HG02938 (cell line): ENCODE measurements at regions not wholly inside any gene's neighbourhood (a gene's known extent, or its start where the extent isn't known, plus 50 kb on each side); places are given as distances from the start of the nearest gene placed in this dataset.
"Not testable (repeated sequence)": the region's sequence is repeated elsewhere in the genome, so short reads cannot be mapped to it uniquely, and the experiment has no call there.

Source experiments
- ATAC-seq: cut with Tn5 transposase; IDR thresholded peaks from one replicate; pipeline ENCODE4 v1.9.1; 2021; ENCODE audit warnings: mild to moderate bottlenecking, moderate library complexity; ENCODE audit not compliant: unreplicated experiment

DNA sequence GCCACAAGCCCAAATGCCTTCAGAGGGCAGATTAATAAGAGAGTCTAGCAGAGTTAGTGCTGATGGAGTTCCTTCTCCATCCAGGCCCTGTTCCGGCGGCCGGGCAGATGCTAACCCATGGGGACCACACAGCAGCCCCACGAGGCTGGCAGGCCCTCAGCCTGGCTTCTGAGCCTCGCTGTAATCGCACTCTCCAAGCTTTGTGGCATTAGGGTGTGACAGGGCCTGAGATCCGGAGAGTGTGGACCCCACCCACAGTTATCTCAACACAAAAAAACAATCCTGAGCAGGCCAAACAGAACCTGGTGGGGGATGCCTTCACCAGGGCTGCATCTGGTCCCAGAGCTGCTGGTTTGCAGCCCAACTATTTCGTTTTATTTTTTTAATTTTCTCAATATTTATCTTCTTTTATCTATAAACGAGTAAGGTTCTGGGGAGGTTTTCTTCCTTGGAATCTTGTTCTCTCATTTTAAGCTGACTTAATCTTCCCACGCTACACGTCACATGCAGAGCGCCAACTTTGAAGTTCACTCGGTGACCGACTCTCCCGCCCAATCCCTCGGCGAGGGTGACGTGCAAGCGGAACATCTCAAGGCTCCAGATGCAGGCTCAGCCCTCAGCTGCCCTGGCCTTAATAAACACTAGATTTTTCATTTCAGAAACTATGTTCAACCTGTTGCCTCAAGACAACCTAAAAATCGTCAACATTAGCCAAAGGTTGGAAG lies 372.4 kb downstream of the BCL2L11 start:
- ATAC-seq = not testable (repeated sequence)

DNA sequence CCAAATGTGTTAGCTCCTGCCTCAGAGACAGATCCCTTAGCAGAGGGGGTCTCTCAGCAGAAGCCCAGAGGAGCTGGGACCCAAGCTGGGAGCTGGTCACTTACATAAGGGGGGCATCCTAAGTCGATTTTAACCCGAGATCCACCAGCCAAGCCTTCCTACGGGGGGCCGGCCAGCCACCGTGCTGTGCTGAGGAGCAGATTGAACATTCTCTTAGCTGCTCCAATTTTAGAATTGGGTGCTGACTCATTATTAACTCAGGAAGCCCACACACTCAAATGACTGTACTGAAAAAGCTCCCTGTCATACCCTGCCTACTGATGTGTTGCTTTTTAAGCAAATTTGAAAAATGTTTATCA lies 373.0 kb downstream of the BCL2L11 start:
- ATAC-seq = peak; percentile 80

DNA sequence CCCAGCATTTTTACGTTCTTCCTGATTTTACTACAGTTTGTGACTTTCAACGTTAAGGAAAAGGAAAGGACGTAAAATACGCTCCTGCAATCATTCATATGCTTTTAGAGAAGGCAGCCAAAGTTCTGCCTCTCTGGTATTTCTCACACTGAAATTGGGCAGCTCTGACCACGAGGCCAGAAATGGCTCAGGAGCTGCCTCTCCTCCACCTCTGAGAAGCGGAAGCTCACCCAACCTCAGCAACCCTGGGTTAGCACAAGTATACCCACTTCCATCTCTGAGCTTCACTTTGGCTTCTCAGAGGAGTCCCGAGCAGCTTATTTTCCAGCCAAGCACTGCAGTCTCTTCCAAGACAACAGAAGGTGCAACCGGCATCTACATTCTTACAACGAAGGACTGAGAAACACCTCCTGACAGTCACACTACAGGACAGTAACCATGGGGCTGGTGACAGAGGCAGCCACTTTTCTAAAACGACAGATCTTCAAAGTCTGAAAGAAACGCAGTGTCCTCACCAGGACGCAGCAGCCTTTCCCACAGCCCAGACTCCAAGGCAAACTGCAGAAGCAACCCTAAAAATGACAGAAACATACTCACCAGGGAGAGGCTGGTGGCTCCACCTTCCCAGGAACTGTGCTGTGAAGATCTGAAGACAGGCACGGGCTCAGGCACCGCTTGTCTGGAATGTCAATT lies 373.7 kb downstream of the BCL2L11 start:
- not testable (repeated sequence) for ATAC-seq

- ATAC-seq = not testable (repeated sequence)
Observed at GRCh38 chr2:111494981-111495315, 374.2 kb downstream of the BCL2L11 start.

- not testable (repeated sequence) for ATAC-seq
Observed at GRCh38 chr2:111495636-111496035, 374.9 kb downstream of the BCL2L11 start.

- ATAC-seq = not testable (repeated sequence)
Observed at GRCh38 chr2:111496176-111496575, 375.5 kb downstream of the BCL2L11 start.

GRCh38 chr2:111496860-111497259 lies 376.1 kb downstream of the BCL2L11 start:
- not testable (repeated sequence) for ATAC-seq

- not testable (repeated sequence) for ATAC-seq
Observed at GRCh38 chr2:111497270-111497669, 376.6 kb downstream of the BCL2L11 start.

DNA sequence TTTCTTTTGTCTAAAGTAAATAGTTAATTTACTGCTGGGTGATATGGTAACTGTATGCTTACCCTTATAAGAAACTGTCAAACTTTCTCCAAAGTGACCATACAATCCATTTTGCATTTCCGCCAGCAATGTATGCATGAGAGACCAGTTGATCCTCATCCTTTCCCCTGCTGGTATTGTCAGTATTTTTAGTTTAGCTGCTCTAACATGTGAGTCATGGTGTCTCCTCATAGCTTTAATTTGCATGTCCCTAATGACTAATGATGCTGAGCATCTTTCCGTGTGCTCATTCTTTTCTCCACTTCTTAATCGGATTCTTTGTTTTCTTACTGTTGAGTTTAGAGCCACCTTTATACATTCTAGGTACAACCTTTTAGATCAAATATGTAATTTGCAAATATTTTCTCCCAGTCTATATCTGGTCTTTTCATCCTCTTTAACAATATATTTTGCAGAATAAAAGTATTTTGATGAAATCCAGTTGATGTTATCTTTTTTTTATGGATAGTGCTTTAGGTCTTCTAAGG lies 379.9 kb downstream of the BCL2L11 start:
- ATAC-seq = peak; percentile 73

- ATAC-seq = not testable (repeated sequence)
Observed at GRCh38 chr2:111503844-111504570, 380.0 kb downstream of the ANAPC1 start.

- not testable (repeated sequence) for ATAC-seq
Observed at GRCh38 chr2:111504571-111504942, 379.4 kb downstream of the ANAPC1 start.

DNA sequence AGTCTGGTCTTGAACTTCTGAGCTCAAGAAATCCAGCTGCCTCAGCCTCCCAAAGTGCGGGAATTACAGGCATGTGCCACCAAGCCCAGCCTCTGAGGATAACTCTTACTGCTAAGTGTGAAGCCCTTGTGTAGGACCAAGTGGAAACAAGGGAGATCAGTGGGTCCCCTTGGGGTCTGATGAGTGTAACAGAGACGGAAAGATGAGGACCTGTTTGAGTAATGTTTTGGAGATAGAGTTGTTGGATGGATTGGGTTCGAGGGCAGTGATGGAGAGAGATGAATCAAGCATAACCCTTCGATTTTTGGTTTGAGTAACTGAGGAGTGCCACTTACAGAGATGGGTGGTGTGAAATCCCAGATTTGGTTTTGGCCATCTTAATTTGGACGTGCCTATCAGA lies 378.7 kb downstream of the ANAPC1 start:
- ATAC-seq = not testable (repeated sequence)

- ATAC-seq = peak; percentile 98
Observed at GRCh38 chr2:111506936-111507335, 377.1 kb downstream of the ANAPC1 start.

GRCh38 chr2:111509225-111509869 lies 374.6 kb downstream of the ANAPC1 start:
- ATAC-seq = not testable (repeated sequence)

DNA sequence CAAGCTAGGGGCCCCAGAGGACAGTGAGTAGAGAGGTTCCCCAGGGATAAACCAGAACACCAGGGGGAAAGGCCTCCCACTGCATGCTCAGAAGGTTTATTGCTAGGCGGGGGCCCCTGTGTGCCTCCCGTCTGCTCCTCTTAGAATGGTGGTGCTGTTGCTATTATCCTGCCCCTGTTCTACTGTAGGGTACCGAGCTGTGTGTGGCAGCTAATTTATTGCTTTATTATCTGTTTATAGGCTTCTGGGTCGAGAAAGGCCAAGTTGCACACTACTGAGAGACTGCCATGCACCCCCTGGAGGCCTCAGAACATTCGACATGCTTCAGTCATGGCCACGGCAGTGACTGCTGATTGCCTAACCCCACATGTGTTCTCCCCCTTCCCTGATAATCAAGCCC lies 373.6 kb downstream of the ANAPC1 start:
- ATAC-seq = not testable (repeated sequence)

DNA sequence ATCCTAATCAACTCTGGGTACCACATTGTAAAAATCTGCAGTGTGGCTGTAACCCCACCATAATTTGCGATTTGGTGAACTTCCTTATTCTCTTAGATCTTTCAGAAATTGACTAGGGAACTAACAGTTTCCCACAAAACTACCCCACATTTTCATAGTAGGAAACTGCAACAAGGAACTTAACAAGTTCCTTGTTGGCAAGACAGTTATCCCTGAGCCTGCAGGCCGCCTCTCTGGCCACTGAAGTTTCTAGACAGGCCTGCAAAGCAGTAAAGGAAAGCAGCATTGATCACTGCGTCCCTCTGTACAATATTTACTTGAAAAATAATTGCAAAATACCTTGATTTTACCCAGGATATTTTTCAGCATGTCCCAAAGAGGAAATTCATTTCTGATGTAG lies 372.9 kb downstream of the ANAPC1 start:
- not testable (repeated sequence) for ATAC-seq

- not testable (repeated sequence) for ATAC-seq
Observed at GRCh38 chr2:111512378-111512777, 371.6 kb downstream of the ANAPC1 start.

DNA sequence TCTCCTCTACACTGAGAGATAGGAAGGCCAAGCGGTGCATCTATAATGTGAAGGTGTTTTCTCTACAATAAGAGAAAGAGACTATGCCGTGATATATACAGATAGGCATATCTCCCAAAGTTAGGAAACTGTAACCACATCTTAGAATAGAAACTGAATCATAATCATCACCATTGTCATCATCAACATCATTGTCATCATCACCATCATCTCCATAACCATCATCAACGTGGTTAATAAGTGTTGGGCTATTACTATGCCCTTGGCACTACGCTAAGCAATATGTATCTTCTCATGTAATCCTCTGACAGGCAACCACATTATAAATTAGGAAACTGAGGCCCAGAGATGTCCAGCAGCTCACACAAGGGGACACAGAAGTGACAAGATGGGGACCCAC lies 369.9 kb downstream of the ANAPC1 start:
- ATAC-seq = not testable (repeated sequence)

DNA sequence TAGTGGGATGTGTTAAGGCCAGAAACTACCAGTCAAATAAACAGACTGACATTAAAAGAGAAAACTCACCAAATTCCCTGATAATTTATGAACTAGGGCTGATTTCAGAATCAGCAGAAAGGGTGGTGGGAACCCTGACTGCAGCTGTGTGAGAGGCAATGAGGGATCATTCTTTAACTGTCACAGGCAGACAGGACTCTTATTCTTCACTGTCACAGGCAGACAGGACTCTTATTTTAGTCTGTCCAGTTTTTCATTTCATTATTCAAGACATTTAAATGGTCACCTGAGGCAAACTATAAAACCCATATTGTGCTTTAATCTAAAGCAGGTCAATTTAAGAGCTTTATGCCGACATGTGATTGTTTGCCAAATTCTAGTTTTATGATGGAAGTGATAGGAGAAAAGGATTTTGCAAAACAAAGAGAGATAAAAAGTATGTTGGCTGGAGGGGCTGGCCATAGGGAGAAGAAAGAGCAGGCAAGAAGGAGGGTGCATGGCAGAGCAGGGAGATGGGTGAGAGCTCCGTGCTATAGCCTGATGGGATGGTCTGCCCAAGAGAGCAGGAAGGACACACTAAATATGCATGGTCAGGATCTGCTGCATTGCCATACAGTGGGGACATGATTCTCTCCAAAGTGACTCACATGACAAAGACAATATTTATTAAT lies 366.8 kb downstream of the ANAPC1 start:
- ATAC-seq = not testable (repeated sequence)

GRCh38 chr2:111517721-111518053 lies 366.3 kb downstream of the ANAPC1 start:
- ATAC-seq = not testable (repeated sequence)

DNA sequence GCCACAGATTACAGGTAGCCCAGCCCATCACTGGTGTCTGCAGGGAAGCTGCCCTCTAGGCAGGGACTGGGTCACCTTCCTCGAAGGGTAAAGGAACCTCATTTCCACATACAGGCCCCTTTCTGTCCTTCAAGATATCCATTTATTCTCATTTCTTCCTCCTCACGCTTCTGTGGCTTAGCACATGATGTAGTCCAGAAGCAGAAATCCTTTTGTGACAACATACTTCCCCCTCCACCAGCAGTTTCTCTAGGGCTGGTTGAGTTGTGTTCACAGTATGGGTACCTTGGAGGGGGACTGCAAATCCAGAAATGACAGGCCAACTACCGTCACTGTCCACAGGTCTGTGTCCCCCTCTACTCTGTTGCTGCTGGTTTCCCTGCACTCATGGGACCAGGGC lies 364.9 kb downstream of the ANAPC1 start:
- no peak for ATAC-seq
